HepG2 (cell line): ENCODE measurements at regions not wholly inside any gene's neighbourhood (a gene's known extent, or its start where the extent isn't known, plus 50 kb on each side); places are given as distances from the start of the nearest gene placed in this dataset.

Source experiments
- ATAC-seq: fragments of 200-7000 bp; cut with Tn5 transposase; 3 replicates; pipeline ENCODE4 v1.9.1; 2020; ENCODE audit warnings: mild to moderate bottlenecking, moderate library complexity
- BruUV-seq: library from RNA; stranded (reverse); fragments of 400-500 nt; replicated peaks from 2 replicates; lab custom pipeline; 2021; lab: Mats Ljungman, UMichigan
- CTCF ChIA-PET: fragments of 300-600 bp; formaldehyde crosslinking; extraction: SDS; loops from one replicate; lab custom pipeline; 2021; ENCODE audit warnings: low total read pairs, inconsistent platforms, low intra/inter-chr PET ratio; lab: Yijun Ruan, JAX
- POLR2A ChIA-PET: fragments of 350-600 bp; sonication (Branson Sonifier 250); formaldehyde crosslinking; loops from one replicate; lab custom pipeline; 2020; ENCODE audit warnings: antibody characterized with exemption, inconsistent platforms; lab: Yijun Ruan, JAX
- DNase-seq: peaks from one replicate; pipeline ENCODE4 v3.0.0-alpha.2; 2015; ENCODE audit warnings: low spot score
- FAIRE-seq: peaks from 3 replicates; lab custom pipeline; 2011; peaks lifted over from hg19 to GRCh38; lab: Jason Lieb, UNC
- H2AFZ ChIP-seq: one replicate; pipeline ENCODE4 v1.6.1; 2011; ENCODE audit warnings: low read length, inconsistent platforms
- H3K27ac ChIP-seq: fragments of 300-600 bp; 3 replicates; pipeline ENCODE4 v1.8.0; 2011; ENCODE audit warnings: mixed run types, mild to moderate bottlenecking, mixed read lengths, low read length, inconsistent platforms; ENCODE audit not compliant: insufficient read depth; ENCODE audit errors: extremely low read length
- H3K27me3 ChIP-seq, 2 experiments: fragments of 200-600 bp in 1 of 2; 2 replicates in 1 of 2; 3 replicates in 1 of 2; pipeline versions ENCODE4 v1.6.0 to v1.8.0; 2011; ENCODE audit warnings: low read length in 2 of 2, mild to moderate bottlenecking in 2 of 2, moderate library complexity in 2 of 2, inconsistent platforms in 1 of 2; ENCODE audit not compliant: insufficient read depth in 2 of 2, control insufficient read depth in 1 of 2
- H3K36me3 ChIP-seq, 2 experiments: fragments of 200-600 bp in 1 of 2; replicated peaks in 1 of 2; 2 replicates in 1 of 2; 3 replicates in 1 of 2; pipeline versions ENCODE4 v1.5.1 to v1.8.0; 2011; ENCODE audit warnings: low read length in 2 of 2, inconsistent platforms in 1 of 2; ENCODE audit not compliant: insufficient read depth in 2 of 2, control insufficient read depth in 1 of 2
- H3K4me1 ChIP-seq: 2 replicates; pipeline ENCODE4 v1.5.1; 2012; ENCODE audit warnings: low read length, inconsistent platforms; ENCODE audit not compliant: insufficient read depth
- H3K4me2 ChIP-seq: 2 replicates; pipeline ENCODE4 v1.6.0; 2011; ENCODE audit warnings: low read depth, low read length, inconsistent platforms
- H3K4me3 ChIP-seq, 3 experiments: fragments of 200-600 bp in 1 of 3; sonication (generic), shearing (Covaris generic) in 1 of 3; replicated peaks in 1 of 3; 2 replicates each; pipeline ENCODE4 v1.5.1; 2011 to 2016; ENCODE audit warnings: low read length in 3 of 3, inconsistent platforms in 2 of 3, low read depth in 2 of 3, mild to moderate bottlenecking in 2 of 3, control low read depth in 1 of 3, mixed read lengths in 1 of 3; ENCODE audit not compliant: insufficient read depth in 1 of 3
- H3K79me2 ChIP-seq: one replicate; pipeline ENCODE4 v1.6.1; 2011; ENCODE audit warnings: low read length, inconsistent platforms; ENCODE audit not compliant: insufficient read depth
- H3K9ac ChIP-seq: 2 replicates; pipeline ENCODE4 v1.6.0; 2011; ENCODE audit warnings: mild to moderate bottlenecking, low read depth, low read length, inconsistent platforms; ENCODE audit not compliant: insufficient read depth
- H3K9me3 ChIP-seq: 2 replicates; pipeline ENCODE4 v1.5.1; 2012; ENCODE audit warnings: mild to moderate bottlenecking, low read length
- H4K20me1 ChIP-seq: 2 replicates; pipeline ENCODE4 v1.6.0; 2011; ENCODE audit warnings: inconsistent platforms, mild to moderate bottlenecking, low read length, moderate library complexity; ENCODE audit not compliant: insufficient read depth
- EEA1 ChIP-seq: sonication (generic); formaldehyde crosslinking; IDR thresholded peaks from 2 replicates; pipeline ENCODE4 v1.5.1; 2020; ENCODE audit warnings: mild to moderate bottlenecking, missing genetic modification reagents, borderline replicate concordance
- HNRNPH1 ChIP-seq: fragments of 200-400 bp; formaldehyde crosslinking; optimal IDR thresholded peaks from 2 replicates; pipeline ENCODE3; 2017; ENCODE audit warnings: mild to moderate bottlenecking, low read depth, low read length
- HOXA9 ChIP-seq: sonication (generic); formaldehyde crosslinking; IDR thresholded peaks from 2 replicates; pipeline ENCODE4 v1.8.1; 2022; ENCODE audit warnings: missing genetic modification reagents, mild to moderate bottlenecking, moderate library complexity, borderline replicate concordance
- MBNL3 ChIP-seq: fragments of 250-450 bp; sonication (Bioruptor Pico); conservative IDR thresholded peaks from 2 replicates; pipeline ENCODE4 v1.8.0; 2022; ENCODE audit warnings: mild to moderate bottlenecking, inconsistent platforms
- MEF2D ChIP-seq: sonication (generic); formaldehyde crosslinking; IDR thresholded peaks from 2 replicates; pipeline ENCODE4 v1.5.1; 2020; ENCODE audit warnings: mild to moderate bottlenecking, missing genetic modification reagents
- ZC3H13 ChIP-seq: sonication (generic); formaldehyde crosslinking; IDR thresholded peaks from 2 replicates; pipeline ENCODE4 v1.8.1; 2023; ENCODE audit warnings: mild to moderate bottlenecking, missing genetic modification reagents, moderate library complexity
- ZNF616 ChIP-seq: sonication (generic); formaldehyde crosslinking; IDR thresholded peaks from 2 replicates; pipeline ENCODE4 v1.5.0; 2020; ENCODE audit warnings: low read depth, mild to moderate bottlenecking, missing genetic modification reagents
- ZNF672 ChIP-seq: sonication (generic); formaldehyde crosslinking; IDR thresholded peaks from 2 replicates; pipeline ENCODE4 v1.8.1; 2022; ENCODE audit warnings: missing genetic modification reagents
- ZNF782 ChIP-seq: sonication (generic); formaldehyde crosslinking; IDR thresholded peaks from 2 replicates; pipeline ENCODE4 v1.4.0; 2020; ENCODE audit warnings: missing genetic modification reagents, mild to moderate bottlenecking, borderline replicate concordance
- WGBS: methylation state at CpG from one replicate; pipeline ENCODE4 v1.1.6; 2017; ENCODE audit warnings: low lambda C conversion rate; 5-methylcytosine and 5-hydroxymethylcytosine counted together
- in situ Hi-C: cut with HindIII; loops from 2 replicates; pipeline ENCODE4 v1.10.0; 2017; ENCODE audit warnings: low pct_unique_long_range_greater_than_20kb; ENCODE audit not compliant: extremely low pct_ligation_motif_present
- intact Hi-C: fragments of 100-400 bp; cut with micrococcal nuclease; formaldehyde crosslinking; loops from one replicate; pipeline ENCODE4 v1.10.0; 2022; ENCODE audit not compliant: unreplicated experiment
- TF ChIP-seq, protein P1 (sequence below), 2 experiments: sonication (generic) in 1 of 2; formaldehyde crosslinking in 1 of 2; IDR thresholded peaks; 2 replicates each; pipeline versions ENCODE4 v1.5.1 to v1.6.1; 2011 to 2020; ENCODE audit warnings: borderline replicate concordance in 1 of 2, low read depth in 1 of 2, low read length in 1 of 2, mild to moderate bottlenecking in 1 of 2, missing genetic modification reagents in 1 of 2, moderate library complexity in 1 of 2
- TF ChIP-seq, protein P2 (sequence below): sonication (generic); formaldehyde crosslinking; IDR thresholded peaks from 2 replicates; pipeline ENCODE4 v1.4.0; 2020; ENCODE audit warnings: mild to moderate bottlenecking, missing genetic modification reagents
- TF ChIP-seq, protein P3 (sequence below): sonication (generic); formaldehyde crosslinking; IDR thresholded peaks from 2 replicates; pipeline ENCODE4 v1.5.1; 2020; ENCODE audit warnings: missing genetic modification reagents, mild to moderate bottlenecking, borderline replicate concordance

DNA sequence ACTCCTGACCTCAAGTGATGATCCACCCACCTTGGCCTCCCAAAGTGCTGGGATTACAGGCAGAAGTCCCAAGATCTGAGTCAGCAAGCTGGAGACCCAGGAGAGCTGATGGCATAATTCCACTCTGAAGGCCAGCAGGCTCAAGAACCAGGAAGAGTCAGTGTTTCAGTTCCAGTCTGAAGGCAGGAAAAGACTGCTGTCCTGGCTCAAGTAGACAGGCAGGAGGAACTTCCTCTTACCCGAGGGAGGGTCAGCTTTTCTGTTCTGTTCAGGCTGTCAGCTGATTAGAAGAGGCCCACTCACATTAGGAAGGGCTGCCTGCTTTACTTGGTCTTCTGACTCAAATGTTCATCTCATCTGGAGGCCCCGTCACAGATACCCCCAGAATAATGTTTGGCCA lies 206.0 kb upstream of the MYL2 start:
- intact Hi-C loops (no loop called here), in situ Hi-C loops (no loop called here)
- Histone ChIP-seq H3K36me3 (no peaks in the 10 kb centered on the region), H3K4me2 (no peak overlapping the region)
- FAIRE-seq: no peak
- DNase-seq: no peak
- POLR2A ChIA-PET: no interaction called here
- no peak for TF ChIP-seq MEF2D (CRISPR knock-in tag)
- no peak for TF ChIP-seq ZNF782
- TF ChIP-seq, all 625 proteins: peak for 0
- H2AFZ ChIP-seq: no peak overlapping the region
- H3K4me1 ChIP-seq: no peaks in the 10 kb centered on the region
- no peak overlapping the region for H3K27ac ChIP-seq
- H4K20me1 ChIP-seq: no peaks in the 10 kb centered on the region
- H3K9me3 ChIP-seq: no peaks in the 10 kb centered on the region
- ATAC-seq: no peak
- 17% methylated on average over 2 of the region's 2 CpGs for WGBS
- H3K4me3 ChIP-seq: no peak overlapping the region
- H3K27me3 ChIP-seq: peaks cover 0 to 6% of the 10 kb centered on the region in 2 experiments; a peak in 2 of 5 replicates
- CTCF ChIA-PET: no interaction called here
- no TSS peak for BruUV-seq
- H3K9ac ChIP-seq: no peak overlapping the region
- no peaks in the 10 kb centered on the region for H3K79me2 ChIP-seq

DNA sequence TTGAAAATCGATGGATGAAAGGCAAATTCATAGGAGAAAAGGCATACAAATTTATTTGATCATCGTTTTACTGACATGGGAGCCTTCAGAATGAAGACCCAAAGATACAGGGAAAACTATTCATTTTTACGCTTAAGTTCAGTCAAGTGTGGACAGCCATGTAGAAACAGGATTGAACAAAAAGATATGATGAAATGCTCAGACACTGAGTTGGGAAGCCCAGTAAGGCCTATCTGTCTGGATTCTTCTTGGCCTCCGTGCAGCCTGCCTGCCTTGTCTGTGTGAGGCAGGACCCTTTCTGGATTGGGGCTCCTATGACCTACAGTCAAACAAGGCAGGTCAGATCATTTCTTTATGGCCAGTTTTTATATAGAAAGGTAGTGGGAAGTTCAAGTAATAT lies 203.8 kb upstream of the MYL2 start:
- H3K36me3 ChIP-seq: no peaks in the 10 kb centered on the region
- H3K27me3 ChIP-seq: peaks cover 0 to 12% of the 10 kb centered on the region in 2 experiments; a peak in 3 of 5 replicates
- H3K4me2 ChIP-seq: no peak overlapping the region
- FAIRE-seq: no peak
- CTCF ChIA-PET: no interaction called here
- no peak for ATAC-seq
- in situ Hi-C loops: no loop called here
- no peaks in the 10 kb centered on the region for H3K9me3 ChIP-seq
- 27% methylated on average over 4 of the region's 4 CpGs for WGBS
- no peak overlapping the region for H3K4me3 ChIP-seq
- BruUV-seq: no TSS peak
- DNase-seq: no peak
- no peaks in the 10 kb centered on the region for H4K20me1 ChIP-seq
- H3K9ac ChIP-seq: no peak overlapping the region
- no peaks in the 10 kb centered on the region for H3K4me1 ChIP-seq
- POLR2A ChIA-PET: no interaction called here
- H2AFZ ChIP-seq: no peak overlapping the region
- intact Hi-C loops: no loop called here
- no peaks in the 10 kb centered on the region for H3K79me2 ChIP-seq
- H3K27ac ChIP-seq: no peak overlapping the region
- TF ChIP-seq ZNF672 (CRISPR knock-in tag) (no peak), MBNL3 (no peak), ZC3H13 (CRISPR knock-in tag) (no peak), ZNF616 (no peak), EEA1 (no peak), HNRNPH1 (no peak), HOXA9 (CRISPR knock-in tag) (no peak)
- TF ChIP-seq, protein P1, sequence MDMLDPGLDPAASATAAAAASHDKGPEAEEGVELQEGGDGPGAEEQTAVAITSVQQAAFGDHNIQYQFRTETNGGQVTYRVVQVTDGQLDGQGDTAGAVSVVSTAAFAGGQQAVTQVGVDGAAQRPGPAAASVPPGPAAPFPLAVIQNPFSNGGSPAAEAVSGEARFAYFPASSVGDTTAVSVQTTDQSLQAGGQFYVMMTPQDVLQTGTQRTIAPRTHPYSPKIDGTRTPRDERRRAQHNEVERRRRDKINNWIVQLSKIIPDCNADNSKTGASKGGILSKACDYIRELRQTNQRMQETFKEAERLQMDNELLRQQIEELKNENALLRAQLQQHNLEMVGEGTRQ (IDR thresholded peaks at IDR 0.05; ENCODE audit: low read depth, low read length): no peak
- TF ChIP-seq, protein P1 (CRISPR knock-in tag; IDR thresholded peaks at IDR 0.05; ENCODE audit: borderline replicate concordance): no peak
- TF ChIP-seq, protein P2, sequence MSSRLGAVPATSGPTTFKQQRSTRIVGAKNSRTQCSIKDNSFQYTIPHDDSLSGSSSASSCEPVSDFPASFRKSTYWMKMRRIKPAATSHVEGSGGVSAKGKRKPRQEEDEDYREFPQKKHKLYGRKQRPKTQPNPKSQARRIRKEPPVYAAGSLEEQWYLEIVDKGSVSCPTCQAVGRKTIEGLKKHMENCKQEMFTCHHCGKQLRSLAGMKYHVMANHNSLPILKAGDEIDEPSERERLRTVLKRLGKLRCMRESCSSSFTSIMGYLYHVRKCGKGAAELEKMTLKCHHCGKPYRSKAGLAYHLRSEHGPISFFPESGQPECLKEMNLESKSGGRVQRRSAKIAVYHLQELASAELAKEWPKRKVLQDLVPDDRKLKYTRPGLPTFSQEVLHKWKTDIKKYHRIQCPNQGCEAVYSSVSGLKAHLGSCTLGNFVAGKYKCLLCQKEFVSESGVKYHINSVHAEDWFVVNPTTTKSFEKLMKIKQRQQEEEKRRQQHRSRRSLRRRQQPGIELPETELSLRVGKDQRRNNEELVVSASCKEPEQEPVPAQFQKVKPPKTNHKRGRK (CRISPR knock-in tag): no peak
- TF ChIP-seq, protein P3, sequence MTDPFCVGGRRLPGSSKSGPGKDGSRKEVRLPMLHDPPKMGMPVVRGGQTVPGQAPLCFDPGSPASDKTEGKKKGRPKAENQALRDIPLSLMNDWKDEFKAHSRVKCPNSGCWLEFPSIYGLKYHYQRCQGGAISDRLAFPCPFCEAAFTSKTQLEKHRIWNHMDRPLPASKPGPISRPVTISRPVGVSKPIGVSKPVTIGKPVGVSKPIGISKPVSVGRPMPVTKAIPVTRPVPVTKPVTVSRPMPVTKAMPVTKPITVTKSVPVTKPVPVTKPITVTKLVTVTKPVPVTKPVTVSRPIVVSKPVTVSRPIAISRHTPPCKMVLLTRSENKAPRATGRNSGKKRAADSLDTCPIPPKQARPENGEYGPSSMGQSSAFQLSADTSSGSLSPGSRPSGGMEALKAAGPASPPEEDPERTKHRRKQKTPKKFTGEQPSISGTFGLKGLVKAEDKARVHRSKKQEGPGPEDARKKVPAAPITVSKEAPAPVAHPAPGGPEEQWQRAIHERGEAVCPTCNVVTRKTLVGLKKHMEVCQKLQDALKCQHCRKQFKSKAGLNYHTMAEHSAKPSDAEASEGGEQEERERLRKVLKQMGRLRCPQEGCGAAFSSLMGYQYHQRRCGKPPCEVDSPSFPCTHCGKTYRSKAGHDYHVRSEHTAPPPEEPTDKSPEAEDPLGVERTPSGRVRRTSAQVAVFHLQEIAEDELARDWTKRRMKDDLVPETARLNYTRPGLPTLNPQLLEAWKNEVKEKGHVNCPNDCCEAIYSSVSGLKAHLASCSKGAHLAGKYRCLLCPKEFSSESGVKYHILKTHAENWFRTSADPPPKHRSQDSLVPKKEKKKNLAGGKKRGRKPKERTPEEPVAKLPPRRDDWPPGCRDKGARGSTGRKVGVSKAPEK (CRISPR knock-in tag): no peak
